Stimulated activated CD8-positive, alpha-beta memory T cell treated with anti-CD3 and anti-CD28 coated beads, Interleukin-7, amount 100 ng/mL, for 1 hour (primary cell): ENCODE measurements at regions not wholly inside any gene's neighbourhood (a gene's known extent, or its start where the extent isn't known, plus 50 kb on each side); places are given as distances from the start of the nearest gene placed in this dataset.
"Not testable (repeated sequence)": the region's sequence is repeated elsewhere in the genome, so short reads cannot be mapped to it uniquely, and the experiment has no call there.

Source experiments
- DNase-seq, 2 donors: peaks; one replicate each; pipeline ENCODE4 v3.0.0-alpha.2; 2020; ENCODE audit warnings: low read depth in 2 of 2

- no peak for DNase-seq
Measured at GRCh38 chr12:131213896-131214442, 260.3 kb downstream of the ADGRD1 start.

- not testable (repeated sequence) for DNase-seq
Measured at GRCh38 chr12:131214936-131215335, 261.2 kb downstream of the ADGRD1 start.

- DNase-seq, result not testable (repeated sequence)
Measured at GRCh38 chr12:131216587-131216986, 262.9 kb downstream of the ADGRD1 start.

- no peak for DNase-seq
Measured at GRCh38 chr12:131217024-131217586, 263.4 kb downstream of the ADGRD1 start.

GRCh38 chr12:131218026-131218922 is 264.6 kb downstream of the ADGRD1 start:
- DNase-seq, result no peak

- DNase-seq, result no peak
Measured at GRCh38 chr12:131218923-131219669, 265.4 kb downstream of the ADGRD1 start.

- DNase-seq, result no peak
Measured at GRCh38 chr12:131219670-131220330, 266.1 kb downstream of the ADGRD1 start.

- no peak for DNase-seq
Measured at GRCh38 chr12:131220331-131220685, 266.6 kb downstream of the ADGRD1 start.

- DNase-seq, result no peak
Measured at GRCh38 chr12:131221061-131221956, 267.6 kb downstream of the ADGRD1 start.

GRCh38 chr12:131221957-131222328 is 268.2 kb downstream of the ADGRD1 start:
- DNase-seq, result no peak

- no peak for DNase-seq
Measured at GRCh38 chr12:131222329-131223139, 268.8 kb downstream of the ADGRD1 start.

- DNase-seq, result no peak
Measured at GRCh38 chr12:131223171-131223761, 269.6 kb downstream of the ADGRD1 start.

- DNase-seq, result no peak
Measured at GRCh38 chr12:131223791-131224225, 270.1 kb downstream of the ADGRD1 start.

- DNase-seq, result not testable (repeated sequence)
Measured at GRCh38 chr12:131224226-131225065, 270.7 kb downstream of the ADGRD1 start.

- DNase-seq, result not testable (repeated sequence)
Measured at GRCh38 chr12:131225066-131225380, 271.3 kb downstream of the ADGRD1 start.

GRCh38 chr12:131226345-131227265 is 272.9 kb downstream of the ADGRD1 start:
- DNase-seq, result no peak

- not testable (repeated sequence) for DNase-seq
Measured at GRCh38 chr12:131227641-131228040, 273.9 kb downstream of the ADGRD1 start.

GRCh38 chr12:131229079-131229425 is 275.3 kb downstream of the ADGRD1 start:
- DNase-seq, result not testable (repeated sequence)
